ENCODE measurements at regions not wholly inside any gene's neighbourhood (a gene's known extent, or its start where the extent isn't known, plus 50 kb on each side); places are given as distances from the start of the nearest gene placed in this dataset.

DNA sequence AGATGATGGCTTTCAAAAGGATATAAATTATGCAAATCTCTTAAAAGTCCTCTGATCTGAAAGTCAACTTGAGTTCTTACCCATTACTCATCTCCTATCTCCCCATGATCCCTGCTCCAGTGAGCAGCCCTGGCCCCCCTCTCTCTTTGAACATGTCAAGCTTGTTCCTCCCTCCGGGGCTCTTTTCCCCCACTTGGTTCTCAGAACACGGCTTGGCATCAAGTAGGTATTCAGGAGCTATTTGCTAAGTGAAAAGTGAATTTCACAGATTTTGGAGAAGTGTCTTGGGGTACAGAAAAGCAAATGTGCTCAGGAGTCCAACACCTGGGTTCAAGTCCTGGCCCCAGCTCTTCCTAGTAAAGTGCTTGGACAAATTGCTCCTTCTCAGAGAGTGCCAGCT, 98.3 kb upstream of the CTBP2 start:
- TF ChIP-seq POLR2A (IDR thresholded peaks at IDR 0.05; ENCODE audit: borderline replicate concordance, extremely low read depth, insufficient read depth, insufficient read length): no peak
- no peak for TF ChIP-seq FOSL1 (IDR thresholded peaks at IDR 0.05; ENCODE audit: low read depth)
- TF ChIP-seq YY1 (IDR thresholded peaks at IDR 0.05; ENCODE audit: extremely low read depth, insufficient replicate concordance, low read depth, low read length): no peak
- TF ChIP-seq SP1 (IDR thresholded peaks at IDR 0.05; ENCODE audit: low read depth): no peak
- TF ChIP-seq ZFX (IDR thresholded peaks at IDR 0.05): no peak
- TF ChIP-seq SRF (IDR thresholded peaks at IDR 0.05; ENCODE audit: low read depth): no peak
- no peak for TF ChIP-seq ELF1 (IDR thresholded peaks at IDR 0.05; ENCODE audit: borderline replicate concordance, low read depth)
- no peak for TF ChIP-seq POLR2AphosphoS5 (IDR thresholded peaks at IDR 0.05; ENCODE audit: low read depth, low read length)
- no peak for TF ChIP-seq JUND (IDR thresholded peaks at IDR 0.05)
- TF ChIP-seq ZBTB33 (IDR thresholded peaks at IDR 0.05; ENCODE audit: extremely low read depth, insufficient replicate concordance, low read length): no peak
- TF ChIP-seq REST (IDR thresholded peaks at IDR 0.05; ENCODE audit: low read depth): no peak
- TF ChIP-seq CBX3 (IDR thresholded peaks at IDR 0.05; ENCODE audit: low read depth): no peak
- TF ChIP-seq, protein P1, sequence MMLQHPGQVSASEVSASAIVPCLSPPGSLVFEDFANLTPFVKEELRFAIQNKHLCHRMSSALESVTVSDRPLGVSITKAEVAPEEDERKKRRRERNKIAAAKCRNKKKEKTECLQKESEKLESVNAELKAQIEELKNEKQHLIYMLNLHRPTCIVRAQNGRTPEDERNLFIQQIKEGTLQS (IDR thresholded peaks at IDR 0.05): no peak
- TF ChIP-seq MAX (IDR thresholded peaks at IDR 0.05): no peak
- TF ChIP-seq, protein P2, sequence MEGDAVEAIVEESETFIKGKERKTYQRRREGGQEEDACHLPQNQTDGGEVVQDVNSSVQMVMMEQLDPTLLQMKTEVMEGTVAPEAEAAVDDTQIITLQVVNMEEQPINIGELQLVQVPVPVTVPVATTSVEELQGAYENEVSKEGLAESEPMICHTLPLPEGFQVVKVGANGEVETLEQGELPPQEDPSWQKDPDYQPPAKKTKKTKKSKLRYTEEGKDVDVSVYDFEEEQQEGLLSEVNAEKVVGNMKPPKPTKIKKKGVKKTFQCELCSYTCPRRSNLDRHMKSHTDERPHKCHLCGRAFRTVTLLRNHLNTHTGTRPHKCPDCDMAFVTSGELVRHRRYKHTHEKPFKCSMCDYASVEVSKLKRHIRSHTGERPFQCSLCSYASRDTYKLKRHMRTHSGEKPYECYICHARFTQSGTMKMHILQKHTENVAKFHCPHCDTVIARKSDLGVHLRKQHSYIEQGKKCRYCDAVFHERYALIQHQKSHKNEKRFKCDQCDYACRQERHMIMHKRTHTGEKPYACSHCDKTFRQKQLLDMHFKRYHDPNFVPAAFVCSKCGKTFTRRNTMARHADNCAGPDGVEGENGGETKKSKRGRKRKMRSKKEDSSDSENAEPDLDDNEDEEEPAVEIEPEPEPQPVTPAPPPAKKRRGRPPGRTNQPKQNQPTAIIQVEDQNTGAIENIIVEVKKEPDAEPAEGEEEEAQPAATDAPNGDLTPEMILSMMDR (IDR thresholded peaks at IDR 0.05 in 2 of 3, conservative IDR thresholded peaks at IDR 0.05 in 1 of 3; ENCODE audit: borderline replicate concordance in 1 of 3, insufficient read depth in 1 of 3, low read depth in 2 of 3, low read length in 2 of 3): no peak
- no peak for TF ChIP-seq EZH2 (IDR thresholded peaks at IDR 0.05)
- no peak for TF ChIP-seq CEBPB (IDR thresholded peaks at IDR 0.05; ENCODE audit: low read depth)
- CTCF ChIA-PET: no interaction called here

More for the DNA sequence above, 98.3 kb upstream of the CTBP2 start:
- H2AFZ ChIP-seq (ENCODE audit: low read depth, low read length, poor library complexity, severe bottlenecking): no peak overlapping the region
- ChIA-PET RAD21 (ENCODE audit: low non-redundant PET in 1 of 2, low total read pairs in 2 of 2, uncharacterized antibody in 2 of 2, unreplicated experiment in 2 of 2) (no interaction called here), POLR2A (no interaction called here)
- no peak overlapping the region for H3K4me3 ChIP-seq (replicated peaks in 1 of 2; ENCODE audit: low read depth in 1 of 2, low read length in 2 of 2)
- H3K79me2 ChIP-seq (ENCODE audit: insufficient read depth, low read length): no peaks in the 10 kb centered on the region
- no peak overlapping the region for H3K4me2 ChIP-seq (ENCODE audit: low read length)
- DNase-seq (ENCODE audit: low read depth, low spot score): no peak
- no peak for ATAC-seq
- no peaks in the 10 kb centered on the region; the same call in 1 of the 2 replicates for H3K9me2 ChIP-seq (ENCODE audit: insufficient read depth)
- intact Hi-C loops (cut with micrococcal nuclease): no loop called here
- H3K4me1 ChIP-seq (ENCODE audit: control insufficient read depth in 1 of 2, insufficient read depth in 2 of 2, low read length in 2 of 2): peaks cover 7 to 13% of the 10 kb centered on the region in 2 experiments
- H3K9ac ChIP-seq (ENCODE audit: low read length): no peak overlapping the region
- no peaks in the 10 kb centered on the region for H4K20me1 ChIP-seq (ENCODE audit: insufficient read depth)
- H3K36me3 ChIP-seq (ENCODE audit: control insufficient read depth in 1 of 2, insufficient read depth in 2 of 2, low read length in 2 of 2): no peaks in the 10 kb centered on the region
- no peaks in the 10 kb centered on the region for H3K9me3 ChIP-seq (ENCODE audit: control insufficient read depth in 1 of 2, insufficient read depth in 1 of 2, low read depth in 1 of 2, low read length in 2 of 2)
- no peaks in the 10 kb centered on the region for H3K27me3 ChIP-seq (ENCODE audit: insufficient read depth, low read length)
- H3K27ac ChIP-seq (ENCODE audit: low read depth, low read length): no peak overlapping the region
- BruUV-seq (replicated peaks): no TSS peak

Measured in HCT116 (cell line).